HPDE6-E6E7 (cell line): ENCODE measurements at regions not wholly inside any gene's neighbourhood (a gene's known extent, or its start where the extent isn't known, plus 50 kb on each side); places are given as distances from the start of the nearest gene placed in this dataset.
A peak's percentile ranks its signal among the peaks of the same experiment; 100 is the strongest.

ENCODE experiments used
- DNase-seq: peaks from one replicate; pipeline ENCODE4 v3.0.0; 2011; ENCODE audit warnings: missing footprints; ENCODE audit errors: extremely low spot score

DNA sequence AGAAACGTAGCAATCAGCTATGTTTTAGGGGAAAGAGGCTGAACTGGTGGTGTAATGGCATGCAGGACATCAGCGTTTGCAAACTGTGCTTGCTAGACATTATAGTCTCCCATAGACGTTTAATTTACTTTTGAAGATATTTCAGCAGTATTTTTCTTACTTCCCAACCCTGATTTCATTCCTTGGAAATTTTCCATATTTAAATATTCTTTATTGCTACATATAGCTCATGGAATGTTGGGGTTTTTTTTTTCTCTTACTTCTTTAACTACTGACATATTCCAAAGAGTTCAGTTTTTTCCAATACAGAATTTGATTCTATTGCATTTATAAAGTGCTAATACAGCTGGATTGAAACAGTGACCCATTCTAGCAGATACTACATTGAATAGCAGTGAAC is 694.4 kb upstream of the CITED2 start:
- no peak for DNase-seq

- DNase-seq = no peak
Measured at GRCh38 chr6:140064366-140064765, 689.9 kb upstream of the CITED2 start.

- no peak for DNase-seq
Measured at GRCh38 chr6:140063021-140063399, 688.6 kb upstream of the CITED2 start.

DNA sequence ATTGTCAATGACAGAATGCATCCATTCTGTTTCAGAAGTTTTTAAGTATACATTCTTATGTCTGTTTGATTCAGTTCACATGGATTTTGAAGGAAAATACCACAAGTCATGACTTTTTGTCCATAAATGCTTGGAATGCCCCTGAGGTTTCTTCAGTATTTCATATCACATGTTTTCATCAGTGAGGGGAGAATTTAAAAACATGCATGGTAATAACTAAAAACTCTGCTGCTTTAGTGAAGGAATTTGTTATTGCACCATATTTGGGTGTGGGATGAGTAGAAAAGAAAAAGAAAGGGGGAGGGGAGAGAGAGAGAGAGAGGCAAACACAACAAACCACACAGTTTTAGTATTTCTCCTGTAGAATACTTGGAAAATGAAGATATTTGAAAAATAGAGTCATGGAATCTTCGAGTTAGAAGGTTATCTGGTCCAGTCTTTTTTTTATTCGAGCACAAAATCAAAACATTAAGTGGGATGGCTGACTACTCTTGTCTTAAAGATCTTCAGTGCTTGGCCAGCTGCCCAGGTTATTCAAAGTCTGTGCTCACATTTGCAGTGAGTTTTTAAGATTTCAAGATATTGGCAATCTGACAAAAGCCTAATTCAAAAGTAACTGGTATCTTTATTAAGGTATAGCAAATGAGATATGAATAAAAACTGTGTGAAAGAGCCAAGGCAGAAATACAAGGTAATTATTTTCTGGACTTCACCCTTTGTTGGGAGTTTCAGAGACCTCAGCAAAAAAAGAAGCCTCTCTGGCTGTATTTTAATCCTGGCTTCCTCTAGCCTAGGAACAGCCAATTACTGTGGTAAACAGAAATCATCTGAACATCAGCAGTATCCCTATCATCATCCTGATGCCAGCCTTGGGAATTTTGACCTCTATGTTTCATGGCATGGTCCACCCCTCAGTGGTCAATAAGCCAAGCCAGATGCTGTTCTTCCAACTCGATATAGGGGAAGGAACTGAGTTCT is 687.9 kb upstream of the CITED2 start:
- peak; percentile 12 for DNase-seq

- no peak for DNase-seq
Measured at GRCh38 chr6:140061110-140062042, 686.9 kb upstream of the CITED2 start.

- DNase-seq = no peak
Measured at GRCh38 chr6:140059947-140060346, 685.5 kb upstream of the CITED2 start.

DNA sequence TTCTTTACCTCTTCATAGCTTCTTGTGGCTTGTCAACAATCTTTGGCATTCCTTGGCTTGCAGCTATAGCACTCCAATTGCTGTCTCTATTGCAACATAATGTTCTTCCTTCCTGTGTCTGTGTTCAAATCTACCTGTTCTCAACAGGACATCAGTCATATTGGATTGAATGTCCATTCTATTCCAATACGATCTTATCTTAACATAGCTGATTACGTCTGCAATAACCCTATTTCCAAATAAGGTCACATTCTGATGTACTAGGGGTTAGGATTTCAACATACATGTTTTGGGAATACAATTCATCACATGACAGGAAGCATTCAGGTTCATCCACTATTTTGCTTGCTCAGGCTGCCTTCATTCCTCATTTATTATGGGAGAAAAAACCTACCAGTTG is 684.4 kb upstream of the CITED2 start:
- DNase-seq = no peak

DNA sequence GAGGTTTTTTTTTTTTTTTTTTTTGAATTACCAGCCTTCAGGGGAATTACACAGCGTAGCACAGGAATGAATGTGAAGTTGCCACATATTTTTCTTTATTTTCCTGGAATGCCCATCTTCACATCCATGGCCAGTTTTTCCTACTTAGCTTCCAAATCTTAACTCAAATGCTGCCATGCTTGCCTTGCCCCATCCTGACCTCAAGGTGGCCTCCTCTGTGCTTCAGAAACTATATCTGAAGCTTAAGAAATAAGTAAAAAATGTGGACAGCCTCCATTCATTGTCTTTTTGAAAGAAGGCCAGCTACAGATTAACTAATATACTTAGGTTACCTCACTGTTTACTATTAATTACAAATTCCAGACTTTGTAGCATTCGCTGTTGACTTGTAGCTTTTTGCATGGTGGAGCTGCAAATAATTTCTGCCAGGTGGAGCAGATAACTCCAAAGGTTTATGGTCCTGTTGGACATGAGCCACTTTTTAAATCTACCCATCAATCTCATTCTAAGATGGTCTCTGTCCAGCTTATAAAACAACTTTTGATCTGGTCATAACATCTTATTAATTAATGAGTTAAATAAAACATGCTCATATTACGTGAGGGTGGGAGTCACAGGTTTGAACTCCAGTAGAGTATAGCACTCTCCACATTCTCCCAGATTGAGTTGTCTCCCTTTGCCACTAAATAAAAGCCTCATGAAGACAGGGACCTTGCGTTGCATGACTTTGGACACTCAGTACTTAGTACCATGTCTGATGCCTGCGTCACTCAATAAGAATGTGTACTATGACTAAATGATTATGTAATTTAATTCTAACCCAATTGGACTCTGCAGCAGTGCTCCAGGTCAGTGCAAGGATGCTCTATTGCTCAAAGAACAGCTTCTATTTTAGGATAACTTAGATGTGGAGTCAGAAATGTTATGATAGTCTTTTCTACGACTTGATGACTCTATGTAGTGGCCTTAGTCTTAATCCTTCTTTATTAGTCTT is 678.6 kb upstream of the CITED2 start:
- peak; percentile 6 for DNase-seq

GRCh38 chr6:140051521-140052512 is 677.4 kb upstream of the CITED2 start:
- peak; percentile 57 for DNase-seq

- no peak for DNase-seq
Measured at GRCh38 chr6:140050101-140050995, 675.9 kb upstream of the CITED2 start.

DNA sequence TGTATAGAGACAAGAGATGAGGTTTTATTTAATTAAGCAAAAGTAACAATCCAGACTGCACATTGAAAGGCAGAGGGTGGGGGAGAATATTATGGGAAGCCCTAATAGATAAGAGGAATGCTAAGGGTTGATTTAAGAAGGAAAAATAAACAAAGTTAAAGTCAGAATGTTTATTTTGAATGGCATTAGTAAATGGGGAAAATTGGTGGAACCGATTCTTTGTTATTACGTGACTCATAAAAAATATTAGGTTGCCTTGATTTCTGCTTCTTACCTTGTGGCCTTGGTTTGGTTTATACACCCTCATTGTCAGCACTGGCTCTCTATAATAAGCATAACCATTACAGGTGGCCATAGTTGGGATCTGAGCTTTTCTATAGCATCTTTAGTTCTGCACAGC is 674.8 kb upstream of the CITED2 start:
- DNase-seq = no peak

- no peak for DNase-seq
Measured at GRCh38 chr6:140048202-140048790, 673.8 kb upstream of the CITED2 start.

DNA sequence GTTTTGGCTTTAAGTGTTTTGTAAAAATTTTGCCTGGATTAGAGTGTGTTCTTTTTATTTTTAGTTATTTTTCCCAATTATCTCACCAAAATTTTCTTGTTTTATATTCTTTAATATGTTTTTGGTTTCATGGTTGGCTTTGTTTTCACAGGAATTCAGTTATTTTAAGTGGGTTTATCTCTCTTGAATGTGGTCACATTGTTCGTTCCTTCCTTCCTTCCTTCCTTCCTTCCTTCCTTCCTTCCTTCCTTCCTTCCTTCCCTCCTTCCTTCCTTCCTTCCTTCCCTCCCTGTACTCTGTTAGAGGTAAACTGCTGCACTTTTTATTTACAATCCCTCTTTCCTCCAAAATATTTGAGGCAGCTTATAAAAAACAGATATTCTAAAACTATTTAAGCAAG is 672.9 kb upstream of the CITED2 start:
- no peak for DNase-seq

- DNase-seq = no peak
Measured at GRCh38 chr6:140046016-140046632, 671.7 kb upstream of the CITED2 start.

GRCh38 chr6:140045116-140045515 is 670.7 kb upstream of the CITED2 start:
- DNase-seq = no peak

- DNase-seq = no peak
Measured at GRCh38 chr6:140044626-140045025, 670.2 kb upstream of the CITED2 start.

DNA sequence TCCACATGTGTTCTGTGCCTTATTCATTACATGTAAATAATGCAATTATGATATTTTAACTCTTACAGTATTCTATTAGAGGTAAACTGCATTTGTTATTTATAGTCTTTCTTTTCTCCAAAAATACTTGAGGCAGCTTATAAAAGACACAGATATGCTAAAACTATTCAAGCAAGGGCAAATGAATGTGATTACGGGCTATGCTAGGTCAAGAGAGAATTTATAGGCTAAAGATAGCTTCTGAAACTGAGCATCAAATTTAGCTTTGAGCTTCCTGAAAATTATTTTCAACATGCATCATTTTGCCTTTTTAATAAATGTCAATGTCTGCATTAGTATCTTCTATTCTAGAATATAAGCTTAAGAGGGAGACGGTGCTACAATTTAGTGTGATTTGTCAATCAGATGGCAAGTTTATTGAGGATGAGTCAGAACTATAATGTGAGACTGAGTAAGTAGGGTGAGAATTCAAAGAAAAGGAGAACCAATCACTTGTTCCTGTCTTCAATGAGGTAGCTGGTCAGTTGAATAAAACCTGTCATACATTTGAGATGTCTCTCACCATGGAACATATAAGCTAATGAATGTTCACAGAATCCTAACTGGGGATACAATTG is 669.4 kb upstream of the CITED2 start:
- peak; percentile 53 for DNase-seq

GRCh38 chr6:140043357-140043756 is 668.9 kb upstream of the CITED2 start:
- peak; percentile 73 for DNase-seq
